Osteoblast (primary cell): ENCODE measurements at regions not wholly inside any gene's neighbourhood (a gene's known extent, or its start where the extent isn't known, plus 50 kb on each side); places are given as distances from the start of the nearest gene placed in this dataset.

Source experiments
- DNase-seq: peaks from one replicate; pipeline ENCODE4 v3.0.0; 2011; ENCODE audit warnings: low spot score, mixed read lengths; ENCODE audit not compliant: insufficient read length; ENCODE audit errors: missing footprints
- H2AFZ ChIP-seq: 2 replicates; pipeline ENCODE4 v1.6.0; 2011; ENCODE audit warnings: mild to moderate bottlenecking, low read length
- H3K27ac ChIP-seq: 2 replicates; pipeline ENCODE4 v1.5.1; 2011; ENCODE audit warnings: mild to moderate bottlenecking, low read depth, low read length, moderate library complexity
- H3K27me3 ChIP-seq: 2 replicates; pipeline ENCODE4 v1.6.0; 2012; ENCODE audit warnings: mild to moderate bottlenecking, control low read depth, inconsistent platforms, low read length, moderate library complexity; ENCODE audit not compliant: insufficient read depth
- H3K36me3 ChIP-seq: 2 replicates; pipeline ENCODE4 v1.5.1; 2011; ENCODE audit warnings: mild to moderate bottlenecking, low read length, control low read depth, moderate library complexity; ENCODE audit not compliant: insufficient read depth
- H3K4me1 ChIP-seq: 2 replicates; pipeline ENCODE4 v1.5.1; 2011; ENCODE audit warnings: mild to moderate bottlenecking, low read length, control low read depth, moderate library complexity; ENCODE audit not compliant: insufficient read depth
- H3K4me2 ChIP-seq: 2 replicates; pipeline ENCODE4 v1.6.0; 2011; ENCODE audit warnings: mild to moderate bottlenecking, low read length; ENCODE audit not compliant: insufficient read depth
- H3K4me3 ChIP-seq: fragments of 200-600 bp; sonication (generic); 3 replicates; pipeline ENCODE4 v1.5.1; 2012; ENCODE audit warnings: mild to moderate bottlenecking, low read length, inconsistent platforms; ENCODE audit not compliant: insufficient read depth
- H3K79me2 ChIP-seq: 2 replicates; pipeline ENCODE4 v1.6.0; 2012; ENCODE audit warnings: mild to moderate bottlenecking, low read length, control low read depth, inconsistent platforms; ENCODE audit not compliant: insufficient read depth
- H3K9me3 ChIP-seq: 2 replicates; pipeline ENCODE4 v1.5.1; 2011; ENCODE audit warnings: low read depth, low read length, control low read depth
- H4K20me1 ChIP-seq: 2 replicates; pipeline ENCODE4 v1.6.0; 2012; ENCODE audit warnings: mild to moderate bottlenecking, low read length, control low read depth; ENCODE audit not compliant: insufficient read depth
- CTCF ChIP-seq: IDR thresholded peaks from 2 replicates; pipeline ENCODE4 v1.5.1; 2011; ENCODE audit warnings: mild to moderate bottlenecking, low read depth, low read length, moderate library complexity; ENCODE audit errors: extremely low read depth

GRCh38 chr2:147086715-147087114 is 758.1 kb upstream of the ACVR2A start:
- Histone ChIP-seq H3K27ac (no peak overlapping the region), H3K4me3 (no peak overlapping the region), H2AFZ (no peak overlapping the region), H3K36me3 (no peaks in the 10 kb centered on the region), H3K9me3 (no peaks in the 10 kb centered on the region), H3K79me2 (no peaks in the 10 kb centered on the region), H3K4me1 (no peaks in the 10 kb centered on the region), H4K20me1 (no peaks in the 10 kb centered on the region), H3K4me2 (no peak overlapping the region), H3K27me3 (no peaks in the 10 kb centered on the region)
- TF ChIP-seq CTCF, result no peak
- DNase-seq, result no peak

GRCh38 chr2:147083664-147084063 is 761.2 kb upstream of the ACVR2A start:
- Histone ChIP-seq H4K20me1 (no peaks in the 10 kb centered on the region), H3K4me1 (no peaks in the 10 kb centered on the region), H3K4me2 (no peak overlapping the region), H2AFZ (no peak overlapping the region), H3K4me3 (no peak overlapping the region), H3K9me3 (no peaks in the 10 kb centered on the region), H3K79me2 (no peaks in the 10 kb centered on the region), H3K36me3 (no peaks in the 10 kb centered on the region), H3K27ac (no peak overlapping the region), H3K27me3 (no peaks in the 10 kb centered on the region)
- peak; percentile 74 for DNase-seq
- TF ChIP-seq CTCF, result no peak

- Histone ChIP-seq H3K36me3 (no peaks in the 10 kb centered on the region), H3K4me3 (no peak overlapping the region), H3K27ac (no peak overlapping the region), H3K79me2 (no peaks in the 10 kb centered on the region), H3K27me3 (no peaks in the 10 kb centered on the region), H3K4me1 (no peaks in the 10 kb centered on the region), H3K4me2 (no peak overlapping the region), H3K9me3 (no peaks in the 10 kb centered on the region), H4K20me1 (no peaks in the 10 kb centered on the region), H2AFZ (no peak overlapping the region)
- peak; percentile 86 for DNase-seq
- peak; percentile 88 for TF ChIP-seq CTCF
Measured at GRCh38 chr2:147082850-147083522, 761.8 kb upstream of the ACVR2A start.

GRCh38 chr2:147081831-147082230 is 763.0 kb upstream of the ACVR2A start:
- Histone ChIP-seq H3K4me1 (no peaks in the 10 kb centered on the region), H3K9me3 (no peaks in the 10 kb centered on the region), H4K20me1 (no peaks in the 10 kb centered on the region), H3K36me3 (no peaks in the 10 kb centered on the region), H3K27ac (no peak overlapping the region), H3K4me2 (no peak overlapping the region), H3K4me3 (no peak overlapping the region), H2AFZ (no peak overlapping the region), H3K27me3 (no peaks in the 10 kb centered on the region), H3K79me2 (no peaks in the 10 kb centered on the region)
- DNase-seq, result no peak
- TF ChIP-seq CTCF, result no peak
